ENCODE measurements at regions not wholly inside any gene's neighbourhood (a gene's known extent, or its start where the extent isn't known, plus 50 kb on each side); places are given as distances from the start of the nearest gene placed in this dataset.

DNA sequence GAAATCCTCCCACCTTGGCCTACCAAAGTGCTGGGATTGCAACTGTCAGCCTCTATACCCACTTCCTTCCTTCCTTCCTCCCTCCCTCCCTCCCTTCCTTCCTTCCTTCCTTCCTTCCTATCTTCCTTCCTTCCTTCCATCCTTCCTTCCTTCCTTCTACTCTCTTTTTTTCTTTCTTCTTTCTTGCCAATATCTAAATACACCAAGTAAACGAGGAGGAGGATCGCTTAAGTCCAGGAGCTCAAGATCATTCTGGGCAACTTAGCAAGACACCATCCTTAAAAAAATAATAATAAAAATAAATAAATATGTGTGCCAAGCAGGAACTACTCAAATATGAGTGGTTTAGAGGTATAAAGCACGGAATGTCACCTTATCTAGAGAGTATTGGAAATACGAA, 249.4 kb upstream of the TRIB2 start:
- TF ChIP-seq, protein P1, sequence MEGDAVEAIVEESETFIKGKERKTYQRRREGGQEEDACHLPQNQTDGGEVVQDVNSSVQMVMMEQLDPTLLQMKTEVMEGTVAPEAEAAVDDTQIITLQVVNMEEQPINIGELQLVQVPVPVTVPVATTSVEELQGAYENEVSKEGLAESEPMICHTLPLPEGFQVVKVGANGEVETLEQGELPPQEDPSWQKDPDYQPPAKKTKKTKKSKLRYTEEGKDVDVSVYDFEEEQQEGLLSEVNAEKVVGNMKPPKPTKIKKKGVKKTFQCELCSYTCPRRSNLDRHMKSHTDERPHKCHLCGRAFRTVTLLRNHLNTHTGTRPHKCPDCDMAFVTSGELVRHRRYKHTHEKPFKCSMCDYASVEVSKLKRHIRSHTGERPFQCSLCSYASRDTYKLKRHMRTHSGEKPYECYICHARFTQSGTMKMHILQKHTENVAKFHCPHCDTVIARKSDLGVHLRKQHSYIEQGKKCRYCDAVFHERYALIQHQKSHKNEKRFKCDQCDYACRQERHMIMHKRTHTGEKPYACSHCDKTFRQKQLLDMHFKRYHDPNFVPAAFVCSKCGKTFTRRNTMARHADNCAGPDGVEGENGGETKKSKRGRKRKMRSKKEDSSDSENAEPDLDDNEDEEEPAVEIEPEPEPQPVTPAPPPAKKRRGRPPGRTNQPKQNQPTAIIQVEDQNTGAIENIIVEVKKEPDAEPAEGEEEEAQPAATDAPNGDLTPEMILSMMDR (IDR thresholded peaks at IDR 0.05; ENCODE audit: low read depth, low read length, poor library complexity, severe bottlenecking) = no peak
- no peak for TF ChIP-seq EZH2phosphoT487 (IDR thresholded peaks at IDR 0.05; ENCODE audit: borderline replicate concordance, low read length)
